SK-N-SH (cell line): ENCODE measurements at regions not wholly inside any gene's neighbourhood (a gene's known extent, or its start where the extent isn't known, plus 50 kb on each side); places are given as distances from the start of the nearest gene placed in this dataset.

ENCODE experiments used
- CTCF ChIA-PET: fragments of 300-600, 350-600 bp; formaldehyde crosslinking; extraction: SDS; loops from one replicate; lab custom pipeline; 2021; lab: Yijun Ruan, JAX
- POLR2A ChIA-PET: fragments of 350-600 bp; sonication (Branson Sonifier 250); formaldehyde crosslinking; extraction: SDS; loops from one replicate; lab custom pipeline; 2020; ENCODE audit warnings: antibody characterized with exemption, inconsistent platforms; lab: Yijun Ruan, JAX
- DNase-seq: peaks from one replicate; pipeline ENCODE4 v3.0.0; 2012
- H2AFZ ChIP-seq: fragments of 200-600 bp; sonication (generic); 2 replicates; pipeline ENCODE4 v1.8.1; 2016; ENCODE audit warnings: antibody characterized with exemption, mild to moderate bottlenecking, low read depth
- H3F3A ChIP-seq: fragments of 200-600 bp; sonication (generic); replicated peaks from 2 replicates; pipeline ENCODE3; 2016; ENCODE audit warnings: antibody characterized with exemption, mild to moderate bottlenecking; ENCODE audit not compliant: insufficient read depth
- H3K27ac ChIP-seq, 2 experiments: fragments of 200-500 bp in 1 of 2; fragments of 200-600 bp in 1 of 2; sonication (Bioruptor generic) in 1 of 2; sonication (generic), shearing (Covaris generic) in 1 of 2; 2 replicates each; pipeline versions ENCODE4 v1.5.1 to v1.6.1; 2014 to 2016; ENCODE audit warnings: low read depth in 2 of 2, inconsistent platforms in 1 of 2, low read length in 1 of 2, mild to moderate bottlenecking in 1 of 2, mixed read lengths in 1 of 2
- H3K27me3 ChIP-seq: fragments of 200-600 bp; sonication (generic), shearing (Covaris generic); 2 replicates; pipeline ENCODE4 v1.6.1; 2016; ENCODE audit warnings: mixed run types; ENCODE audit not compliant: insufficient read depth
- H3K36me3 ChIP-seq, 2 experiments: fragments of 200-500 bp in 1 of 2; fragments of 200-600 bp in 1 of 2; sonication (Bioruptor generic) in 1 of 2; sonication (generic) in 1 of 2; replicated peaks in 1 of 2; 2 replicates each; pipeline versions ENCODE3 to v1.5.1; 2014 to 2016; ENCODE audit warnings: low read length in 1 of 2, mild to moderate bottlenecking in 1 of 2; ENCODE audit not compliant: insufficient read depth in 2 of 2, control insufficient read depth in 1 of 2
- H3K4me1 ChIP-seq, 2 experiments: fragments of 200-500 bp in 1 of 2; fragments of 200-600 bp in 1 of 2; sonication (Bioruptor generic) in 1 of 2; sonication (generic), shearing (Covaris generic) in 1 of 2; 2 replicates each; pipeline versions ENCODE4 v1.5.1 to v1.6.1; 2014 to 2016; ENCODE audit warnings: low read depth in 1 of 2, low read length in 1 of 2, mixed run types in 1 of 2; ENCODE audit not compliant: insufficient read depth in 2 of 2, control insufficient read depth in 1 of 2
- H3K4me2 ChIP-seq: fragments of 200-600 bp; sonication (generic), shearing (Covaris generic); 2 replicates; pipeline ENCODE4 v1.6.1; 2017; ENCODE audit warnings: mixed run types
- H3K4me3 ChIP-seq, 2 experiments: fragments of 200-500 bp in 1 of 2; fragments of 200-600 bp in 1 of 2; sonication (Bioruptor generic) in 1 of 2; sonication (generic), shearing (Covaris generic) in 1 of 2; 2 replicates each; pipeline versions ENCODE4 v1.5.1 to v1.8.1; 2014 to 2016; ENCODE audit warnings: low read depth in 2 of 2, inconsistent platforms in 1 of 2, low read length in 1 of 2, mild to moderate bottlenecking in 1 of 2, mixed read lengths in 1 of 2, moderate library complexity in 1 of 2
- H3K79me2 ChIP-seq: fragments of 200-600 bp; sonication (generic); 2 replicates; pipeline ENCODE4 v1.8.1; 2017; ENCODE audit warnings: mild to moderate bottlenecking; ENCODE audit not compliant: insufficient read depth
- H3K9ac ChIP-seq: fragments of 200-600 bp; sonication (generic); 2 replicates; pipeline ENCODE4 v1.6.1; 2017; ENCODE audit warnings: mixed run types
- H3K9me2 ChIP-seq: fragments of 200-600 bp; sonication (generic); 2 replicates; pipeline ENCODE4 v1.6.1; 2017; ENCODE audit warnings: mixed run types
- H3K9me3 ChIP-seq: fragments of 200-600 bp; sonication (generic); 2 replicates; pipeline ENCODE4 v1.6.1; 2017; ENCODE audit warnings: mixed run types, mild to moderate bottlenecking, moderate library complexity
- H4K20me1 ChIP-seq: fragments of 200-600 bp; sonication (generic); 2 replicates; pipeline ENCODE4 v1.6.1; 2017; ENCODE audit warnings: mild to moderate bottlenecking, mixed run types; ENCODE audit not compliant: insufficient read depth
- CHD2 ChIP-seq: fragments of 150-350 bp; IDR thresholded peaks from 2 replicates; pipeline ENCODE4 v1.6.1; 2018; ENCODE audit warnings: low read length; ENCODE audit not compliant: partially characterized antibody
- ELF1 ChIP-seq: IDR thresholded peaks from 2 replicates; pipeline ENCODE4 v1.4.0; 2012
- EP300 ChIP-seq, 2 experiments: IDR thresholded peaks; 2 replicates each; pipeline versions ENCODE4 v1.4.0 to v1.6.1; 2012; ENCODE audit warnings: borderline replicate concordance in 1 of 2, low read depth in 1 of 2, low read length in 1 of 2
- EZH2phosphoT487 ChIP-seq: fragments of 200-600 bp; sonication (generic); IDR thresholded peaks from 2 replicates; pipeline ENCODE4 v1.6.1; 2017; ENCODE audit warnings: low read depth, mixed run types, mild to moderate bottlenecking, antibody characterized with exemption, moderate library complexity, borderline replicate concordance
- GATA2 ChIP-seq: sonication (generic); formaldehyde crosslinking; IDR thresholded peaks from 2 replicates; pipeline ENCODE4 v1.5.0; 2020; ENCODE audit warnings: mild to moderate bottlenecking, missing genetic modification reagents
- IRF3 ChIP-seq: fragments of 150-350 bp; IDR thresholded peaks from 2 replicates; pipeline ENCODE4 v1.6.1; 2016; ENCODE audit warnings: mild to moderate bottlenecking, low read depth, low read length
- JUND ChIP-seq: IDR thresholded peaks from 2 replicates; pipeline ENCODE4 v1.4.0; 2012
- MAX ChIP-seq: IDR thresholded peaks from 2 replicates; pipeline ENCODE4 v1.4.0; 2012; ENCODE audit warnings: low read depth
- MEF2A ChIP-seq: IDR thresholded peaks from 2 replicates; pipeline ENCODE4 v1.4.0; 2012; ENCODE audit warnings: low read depth, borderline replicate concordance
- MXI1 ChIP-seq: IDR thresholded peaks from 2 replicates; pipeline ENCODE4 v1.6.1; 2012; ENCODE audit warnings: mild to moderate bottlenecking, low read depth, low read length, improper control_type of control experiment
- NRF1 ChIP-seq: IDR thresholded peaks from 2 replicates; pipeline ENCODE4 v1.6.1; 2012; ENCODE audit warnings: low read depth, mild to moderate bottlenecking, low read length
- PBX3 ChIP-seq: IDR thresholded peaks from 2 replicates; pipeline ENCODE4; 2012
- RCOR1 ChIP-seq: fragments of 150-350 bp; IDR thresholded peaks from 2 replicates; pipeline ENCODE4 v1.6.1; 2017; ENCODE audit warnings: antibody characterized with exemption, low read length
- REST ChIP-seq: IDR thresholded peaks from 2 replicates; pipeline ENCODE4 v1.6.1; 2012; ENCODE audit warnings: mild to moderate bottlenecking, low read depth, low read length, moderate library complexity
- RFX5 ChIP-seq: IDR thresholded peaks from 2 replicates; pipeline ENCODE4 v1.6.1; 2012; ENCODE audit warnings: mild to moderate bottlenecking, improper control_type of control experiment, low read length
- SIN3A ChIP-seq: IDR thresholded peaks from 2 replicates; pipeline ENCODE4 v1.6.1; 2012; ENCODE audit warnings: low read depth, mild to moderate bottlenecking, low read length, moderate library complexity, borderline replicate concordance
- SMC3 ChIP-seq: IDR thresholded peaks from 2 replicates; pipeline ENCODE4 v1.6.1; 2012; ENCODE audit warnings: low read depth, low read length, improper control_type of control experiment
- TAF1 ChIP-seq: IDR thresholded peaks from 2 replicates; pipeline ENCODE4 v1.6.1; 2012; ENCODE audit warnings: low read depth, mild to moderate bottlenecking, low read length, moderate library complexity, borderline replicate concordance
- TEAD4 ChIP-seq: IDR thresholded peaks from 2 replicates; pipeline ENCODE4 v1.4.0; 2012; ENCODE audit warnings: mild to moderate bottlenecking, borderline replicate concordance; ENCODE audit not compliant: insufficient read depth
- YY1 ChIP-seq: IDR thresholded peaks from 2 replicates; pipeline ENCODE4 v1.4.0; 2012; ENCODE audit warnings: low read depth, mild to moderate bottlenecking

GRCh38 chr4:151610229-151610628 lies 150.6 kb downstream of the GATB start (continued):
- no peak for TF ChIP-seq REST
- no peak for TF ChIP-seq EP300 (IDR thresholded peaks at IDR 0.05; ENCODE audit: borderline replicate concordance in 1 of 2, low read depth in 1 of 2, low read length in 1 of 2)
- no peak for TF ChIP-seq IRF3
- TF ChIP-seq MXI1, result no peak
- TF ChIP-seq MEF2A, result no peak
- no peak for TF ChIP-seq ELF1
- TF ChIP-seq NRF1, result no peak

GRCh38 chr4:151611960-151612359 lies 148.8 kb downstream of the GATB start:
- Histone ChIP-seq H3K9me3 (no peaks in the 10 kb centered on the region), H3K27me3 (no peaks in the 10 kb centered on the region), H3K9me2 (no peaks in the 10 kb centered on the region), H3K4me1 (peaks cover 0 to 2% of the 10 kb centered on the region in 2 experiments; a peak in 2 of 4 replicates), H3K79me2 (no peaks in the 10 kb centered on the region), H3K27ac (no peak overlapping the region), H3K4me3 (no peak overlapping the region), H3K4me2 (no peak overlapping the region), H2AFZ (no peak overlapping the region), H3K9ac (no peak overlapping the region), H3F3A (no peaks in the 10 kb centered on the region), H3K36me3 (no peaks in the 10 kb centered on the region)
- POLR2A ChIA-PET, result no interaction called here
- DNase-seq, result no peak
- CTCF ChIA-PET, result interaction anchor here (0.7 to 2.0 kb wide), 8 partner anchors 8 to 495 kb away, joined by 3 to 7 read pairs (median 6); no protein-coding TSS in a partner anchor
- no peak for TF ChIP-seq EZH2phosphoT487
- TF ChIP-seq YY1, result no peak
- no peak for TF ChIP-seq GATA2 (CRISPR knock-in tag)
- TF ChIP-seq IRF3, result no peak
- TF ChIP-seq SIN3A, result no peak
- no peak for TF ChIP-seq NRF1
- no peak for TF ChIP-seq CHD2
- TF ChIP-seq MXI1, result no peak
- TF ChIP-seq PBX3, result no peak
- TF ChIP-seq ELF1, result no peak
- TF ChIP-seq SMC3, result no peak
- TF ChIP-seq JUND, result no peak
- TF ChIP-seq RCOR1, result no peak
- no peak for TF ChIP-seq MAX
- TF ChIP-seq TAF1, result no peak
- no peak for TF ChIP-seq RFX5
- no peak for TF ChIP-seq TEAD4
- TF ChIP-seq, all 33 proteins: peak for 0
- H4K20me1 ChIP-seq, result no peaks in the 10 kb centered on the region
